GM18519 (cell line): ENCODE measurements at regions not wholly inside any gene's neighbourhood (a gene's known extent, or its start where the extent isn't known, plus 50 kb on each side); places are given as distances from the start of the nearest gene placed in this dataset.

ENCODE experiments used
- ATAC-seq: cut with Tn5 transposase; IDR thresholded peaks from one replicate; pipeline ENCODE4 v1.9.1; 2021; ENCODE audit warnings: mild to moderate bottlenecking, moderate library complexity; ENCODE audit not compliant: unreplicated experiment, low FRiP score

GRCh38 chr11:112769584-112769983 lies 191.6 kb upstream of the NCAM1 start:
- ATAC-seq: no peak

- no peak for ATAC-seq
Measured at GRCh38 chr11:112770033-112770432, 191.2 kb upstream of the NCAM1 start.

DNA sequence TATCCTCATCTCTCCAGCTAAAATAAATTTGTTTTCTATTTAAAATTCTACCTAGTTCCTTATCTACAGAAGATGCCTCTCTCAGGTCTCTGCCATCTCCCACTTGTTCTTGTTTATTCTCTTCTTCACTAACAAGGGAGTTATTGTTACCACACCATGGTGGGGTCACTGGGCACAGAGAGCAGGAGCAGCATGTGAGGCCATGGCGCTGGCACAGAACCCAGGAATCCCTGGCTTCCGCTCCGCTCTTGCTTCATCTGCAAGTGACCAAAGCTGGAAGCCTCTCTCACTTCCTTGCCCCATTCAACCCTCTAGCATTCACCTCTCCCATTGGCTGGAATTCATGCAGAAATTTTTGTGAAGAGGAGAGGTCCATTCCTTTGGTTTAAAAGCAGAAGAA lies 190.7 kb upstream of the NCAM1 start:
- ATAC-seq: no peak

DNA sequence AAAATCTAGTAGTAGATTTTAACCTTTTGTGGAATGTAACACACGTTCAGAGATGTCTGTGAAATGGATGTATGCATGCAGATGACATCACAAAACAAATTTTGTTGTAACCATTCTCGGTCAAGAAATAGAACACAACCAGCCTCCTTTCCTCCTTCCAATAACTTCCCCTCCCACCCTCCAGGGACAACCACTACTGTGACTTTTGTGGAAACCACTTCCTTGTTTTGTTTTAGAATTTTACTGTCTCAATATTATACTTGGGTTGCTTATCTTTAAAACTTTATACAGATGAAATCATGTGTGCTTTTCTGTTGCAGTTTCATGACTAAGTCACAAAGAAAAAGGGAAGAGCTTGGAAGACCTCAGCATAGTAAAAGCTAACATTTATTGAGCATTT lies 189.4 kb upstream of the NCAM1 start:
- no peak for ATAC-seq

GRCh38 chr11:112773264-112773663 lies 188.0 kb upstream of the NCAM1 start:
- ATAC-seq: no peak

- ATAC-seq: no peak
Measured at GRCh38 chr11:112776834-112777233, 184.4 kb upstream of the NCAM1 start.

DNA sequence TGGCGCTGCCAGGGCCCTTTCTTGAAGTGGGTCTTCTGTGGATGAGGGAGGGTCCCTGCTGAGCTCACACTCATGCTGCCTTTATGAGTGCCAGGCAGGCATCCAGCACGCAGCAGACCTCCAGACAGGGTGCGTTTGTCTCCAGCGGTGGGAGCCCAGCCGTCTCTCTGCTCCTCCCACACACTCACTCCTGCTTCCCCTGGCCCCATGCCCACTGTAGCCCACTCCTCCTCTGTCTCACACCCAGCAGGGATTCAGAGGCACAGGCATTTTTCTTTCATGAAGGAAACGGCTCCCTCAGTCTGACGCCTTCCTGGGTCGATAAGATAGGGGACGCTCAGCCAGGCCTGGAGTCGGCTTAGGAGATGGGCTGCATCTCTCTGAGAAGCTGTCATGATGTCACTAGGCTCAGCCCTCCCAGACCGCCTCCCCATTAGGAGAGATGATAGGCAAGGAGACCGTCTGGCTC lies 183.9 kb upstream of the NCAM1 start:
- no peak for ATAC-seq

- no peak for ATAC-seq
Measured at GRCh38 chr11:112778091-112778876, 182.9 kb upstream of the NCAM1 start.

DNA sequence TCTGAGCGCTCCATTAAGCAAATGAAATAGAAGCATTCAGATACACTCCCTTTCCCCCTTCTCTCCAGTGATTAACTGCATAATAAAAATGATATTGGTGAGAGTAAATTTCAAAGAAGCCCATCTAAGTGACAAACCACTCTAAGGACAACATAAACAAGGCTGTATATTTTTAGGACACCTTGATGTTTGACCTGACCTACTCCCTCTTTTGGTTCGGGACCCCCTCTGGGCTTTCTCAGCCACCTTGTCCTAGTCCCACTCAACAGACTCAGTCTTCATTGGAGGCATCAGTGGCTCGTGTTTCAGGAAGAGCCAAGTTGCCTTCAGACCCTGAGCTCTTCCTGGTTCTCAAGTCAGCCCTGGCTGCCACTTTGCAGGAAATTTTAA lies 182.3 kb upstream of the NCAM1 start:
- no peak for ATAC-seq

- no peak for ATAC-seq
Measured at GRCh38 chr11:112780351-112781087, 180.7 kb upstream of the NCAM1 start.

DNA sequence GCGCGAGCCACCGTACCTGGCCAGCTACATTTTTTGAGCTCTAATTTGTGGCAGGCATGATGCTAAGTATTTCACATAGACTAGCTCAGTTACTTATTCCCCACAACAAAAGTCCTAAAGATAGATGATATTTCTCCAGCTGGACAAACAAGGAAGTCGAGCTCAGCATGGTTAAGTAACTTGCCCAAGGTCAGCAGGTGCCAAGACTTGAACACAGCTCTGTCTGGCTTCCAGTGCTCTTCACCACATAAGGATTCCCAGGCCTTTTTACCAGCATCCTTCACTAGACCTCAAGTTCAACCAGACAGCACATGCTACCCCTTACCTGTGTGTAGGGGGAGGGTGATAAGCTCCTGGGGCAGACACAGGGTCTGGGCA lies 177.3 kb upstream of the NCAM1 start:
- ATAC-seq: no peak

- ATAC-seq: no peak
Measured at GRCh38 chr11:112784323-112785073, 176.7 kb upstream of the NCAM1 start.

- ATAC-seq: no peak
Measured at GRCh38 chr11:112785149-112785548, 176.1 kb upstream of the NCAM1 start.

DNA sequence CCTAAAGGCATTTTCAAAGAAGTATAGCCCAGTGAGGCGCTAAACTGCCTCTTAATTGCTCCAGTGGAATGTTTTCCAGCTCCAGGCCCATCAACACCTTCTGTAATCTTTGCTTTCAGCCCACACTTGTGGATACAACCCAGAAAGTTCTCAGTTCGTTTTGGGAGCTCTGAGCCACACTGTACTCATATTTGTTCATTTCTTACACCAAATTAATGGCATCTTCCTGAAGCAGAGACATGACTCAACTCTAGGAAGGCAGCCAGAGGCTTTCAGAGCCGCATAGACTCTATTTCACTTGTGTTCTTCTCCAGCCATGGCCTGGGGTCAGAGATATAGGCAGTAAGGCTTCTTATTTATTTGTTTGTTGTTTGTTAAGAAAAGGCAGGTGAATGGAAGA lies 175.5 kb upstream of the NCAM1 start:
- no peak for ATAC-seq

- ATAC-seq: no peak
Measured at GRCh38 chr11:112786196-112786595, 175.0 kb upstream of the NCAM1 start.

DNA sequence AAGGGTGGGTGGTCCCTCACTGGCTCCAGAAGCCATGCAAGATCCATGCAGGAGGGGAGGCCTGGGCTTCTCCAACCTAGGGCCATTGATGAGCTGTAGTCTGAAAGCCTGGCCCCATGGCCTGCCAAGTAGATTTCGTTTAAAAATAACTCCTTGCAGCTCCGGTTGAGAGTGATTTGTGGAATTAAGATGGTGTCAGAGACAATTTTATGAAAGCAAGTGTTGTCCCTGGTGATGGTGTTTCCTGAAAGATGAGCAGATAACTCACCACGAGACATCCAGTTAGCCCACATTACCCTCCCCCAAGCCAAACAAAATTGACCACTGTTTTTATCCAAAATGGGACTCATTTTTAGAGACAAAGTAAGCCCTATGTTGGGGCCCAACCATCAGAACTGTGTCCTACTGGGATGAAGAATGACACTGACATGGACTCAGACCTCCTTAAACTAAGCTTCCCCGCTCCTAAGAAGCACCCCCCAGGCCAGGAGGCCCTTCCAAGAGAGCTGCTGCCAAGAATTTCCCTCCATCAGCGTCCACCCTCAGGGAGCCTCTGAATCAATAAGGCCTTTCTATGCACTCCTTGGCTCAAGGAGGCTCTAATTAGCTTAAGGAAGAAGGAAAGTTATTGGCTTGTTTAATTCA lies 174.2 kb upstream of the NCAM1 start:
- no peak for ATAC-seq

- no peak for ATAC-seq
Measured at GRCh38 chr11:112789481-112789880, 171.7 kb upstream of the NCAM1 start.

DNA sequence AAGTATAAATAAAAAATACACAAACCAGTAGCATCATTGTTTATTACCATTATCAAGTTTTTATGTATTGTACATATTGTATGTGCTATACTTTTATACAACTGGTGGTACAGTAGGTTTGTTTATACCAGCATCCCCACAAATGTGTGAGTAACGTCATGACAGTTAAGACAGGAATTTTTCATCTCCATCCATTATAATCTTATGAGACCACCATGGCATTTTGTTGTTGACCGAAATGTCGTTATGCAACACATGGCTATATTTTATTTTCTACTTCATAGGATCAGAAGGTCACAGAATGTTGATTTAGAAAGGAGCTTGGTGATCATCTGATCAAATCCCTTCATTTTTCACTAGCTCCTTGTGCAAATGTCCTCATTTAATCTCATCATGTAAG lies 170.9 kb upstream of the NCAM1 start:
- ATAC-seq: no peak

DNA sequence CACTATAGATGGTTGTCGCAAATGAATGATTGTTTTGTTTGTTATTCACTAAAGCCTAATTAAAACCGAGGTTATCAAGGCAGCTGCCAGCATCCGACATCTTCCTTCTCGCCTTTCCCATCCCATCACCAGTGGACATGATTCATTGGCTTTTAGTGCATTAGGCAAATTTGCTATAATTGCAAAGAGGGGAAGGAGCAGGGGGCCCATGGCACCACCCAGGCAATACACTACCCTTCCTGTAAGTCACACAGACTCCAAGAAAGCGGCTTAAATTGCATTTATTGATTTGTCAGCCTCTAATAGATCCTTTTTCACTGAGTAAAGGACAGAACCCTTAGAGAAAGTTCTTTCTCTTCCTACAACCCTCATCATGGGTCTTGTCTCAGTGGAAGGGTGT lies 169.2 kb upstream of the NCAM1 start:
- no peak for ATAC-seq

GRCh38 chr11:112793416-112793815 lies 167.8 kb upstream of the NCAM1 start:
- no peak for ATAC-seq

GRCh38 chr11:112794331-112794846 lies 166.8 kb upstream of the NCAM1 start:
- no peak for ATAC-seq
